BJ (cell line): ENCODE measurements at regions not wholly inside any gene's neighbourhood (a gene's known extent, or its start where the extent isn't known, plus 50 kb on each side); places are given as distances from the start of the nearest gene placed in this dataset. TPM values are rescaled to one million over a fixed set of nuclear protein-coding genes. Genes with fewer than 3 reads are reported as not detected.

Experiments
- CTCF ChIA-PET: fragments of 350-600 bp; formaldehyde crosslinking; extraction: SDS; loops from one replicate; lab custom pipeline; 2021; ENCODE audit warnings: antibody characterized with exemption, inconsistent platforms; lab: Yijun Ruan, JAX
- POLR2A ChIA-PET: fragments of 300-600 bp; sonication (Branson Sonifier 250); formaldehyde crosslinking; extraction: SDS; loops from one replicate; lab custom pipeline; 2021; ENCODE audit warnings: antibody characterized with exemption; lab: Charles Lee
- DNase-seq: peaks from one replicate; pipeline ENCODE4 v3.0.0-alpha.2; 2011; ENCODE audit warnings: low read depth
- H3K27me3 ChIP-seq: 2 replicates; pipeline ENCODE4 v1.6.0; 2011; ENCODE audit warnings: low read length; ENCODE audit not compliant: control insufficient read depth, insufficient read depth
- H3K36me3 ChIP-seq: 2 replicates; pipeline ENCODE4 v1.5.1; 2011; ENCODE audit warnings: low read length; ENCODE audit not compliant: control insufficient read depth, insufficient read depth
- H3K4me3 ChIP-seq: 2 replicates; pipeline ENCODE4 v1.5.1; 2011; ENCODE audit warnings: low read depth, mild to moderate bottlenecking, control low read depth, low read length
- small RNA-seq: library from RNA; depleted of rRNA; stranded (forward); fragments of <200 nt; gene quantifications from one replicate; pipeline ENCODE3, GENCODE V24; 2012; ENCODE audit warnings: low replicate concordance, low read depth; ENCODE audit not compliant: insufficient read length
- TF ChIP-seq, protein P1 (sequence below): IDR thresholded peaks from 2 replicates; pipeline ENCODE4 v1.5.1; 2011; ENCODE audit warnings: low read depth, mild to moderate bottlenecking, control low read depth, inconsistent platforms, low read length, moderate library complexity; ENCODE audit not compliant: insufficient read depth

DNA sequence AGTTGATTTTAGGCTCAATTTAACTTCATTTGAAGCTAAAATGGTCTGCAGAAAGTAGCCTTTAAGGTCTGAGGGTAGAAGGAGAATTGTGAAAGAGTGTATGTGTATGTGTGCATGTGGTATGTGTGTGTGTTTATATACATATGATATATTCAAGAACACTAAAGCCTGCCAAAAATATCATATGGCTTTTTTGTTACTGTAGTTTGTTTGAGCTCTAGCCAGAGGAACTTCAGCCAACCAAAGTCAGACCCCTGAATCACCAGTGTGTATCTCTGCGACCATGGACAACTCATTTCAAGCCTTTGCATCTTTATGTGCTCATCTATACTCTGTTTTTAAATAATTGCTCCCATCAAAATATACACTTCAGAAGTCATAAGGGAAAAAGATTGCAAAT is 58.4 kb upstream of the HDAC9 start:
- H3K36me3 ChIP-seq, result no peaks in the 10 kb centered on the region
- TF ChIP-seq, protein P1, sequence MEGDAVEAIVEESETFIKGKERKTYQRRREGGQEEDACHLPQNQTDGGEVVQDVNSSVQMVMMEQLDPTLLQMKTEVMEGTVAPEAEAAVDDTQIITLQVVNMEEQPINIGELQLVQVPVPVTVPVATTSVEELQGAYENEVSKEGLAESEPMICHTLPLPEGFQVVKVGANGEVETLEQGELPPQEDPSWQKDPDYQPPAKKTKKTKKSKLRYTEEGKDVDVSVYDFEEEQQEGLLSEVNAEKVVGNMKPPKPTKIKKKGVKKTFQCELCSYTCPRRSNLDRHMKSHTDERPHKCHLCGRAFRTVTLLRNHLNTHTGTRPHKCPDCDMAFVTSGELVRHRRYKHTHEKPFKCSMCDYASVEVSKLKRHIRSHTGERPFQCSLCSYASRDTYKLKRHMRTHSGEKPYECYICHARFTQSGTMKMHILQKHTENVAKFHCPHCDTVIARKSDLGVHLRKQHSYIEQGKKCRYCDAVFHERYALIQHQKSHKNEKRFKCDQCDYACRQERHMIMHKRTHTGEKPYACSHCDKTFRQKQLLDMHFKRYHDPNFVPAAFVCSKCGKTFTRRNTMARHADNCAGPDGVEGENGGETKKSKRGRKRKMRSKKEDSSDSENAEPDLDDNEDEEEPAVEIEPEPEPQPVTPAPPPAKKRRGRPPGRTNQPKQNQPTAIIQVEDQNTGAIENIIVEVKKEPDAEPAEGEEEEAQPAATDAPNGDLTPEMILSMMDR, result no peak
- no peak for DNase-seq
- ChIA-PET CTCF (no interaction called here), POLR2A (no interaction called here)
- H3K27me3 ChIP-seq, result no peaks in the 10 kb centered on the region
- H3K4me3 ChIP-seq, result no peak overlapping the region

DNA sequence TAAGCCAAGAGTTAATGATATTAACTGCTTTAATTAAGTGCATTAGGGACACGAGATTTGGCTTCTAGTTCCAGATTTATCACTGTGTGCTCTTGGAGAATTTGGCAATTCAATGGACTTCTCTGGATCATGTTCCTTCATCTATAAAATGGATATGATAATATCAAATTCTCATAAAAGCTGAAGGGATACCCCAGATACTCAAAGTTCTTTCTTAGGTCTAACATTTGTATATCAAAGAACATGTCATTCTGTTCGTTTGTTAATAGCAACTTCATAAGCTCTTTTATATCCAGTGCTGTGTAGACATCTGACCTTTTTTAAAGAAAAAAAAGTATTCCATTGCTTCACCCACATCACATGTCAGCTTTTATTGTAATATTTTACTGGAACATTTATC is 54.6 kb upstream of the HDAC9 start:
- TF ChIP-seq, protein P1, result no peak
- ChIA-PET CTCF (no interaction called here), POLR2A (no interaction called here)
- no peak for DNase-seq
- Histone ChIP-seq H3K4me3 (no peak overlapping the region), H3K36me3 (no peaks in the 10 kb centered on the region), H3K27me3 (no peaks in the 10 kb centered on the region)

DNA sequence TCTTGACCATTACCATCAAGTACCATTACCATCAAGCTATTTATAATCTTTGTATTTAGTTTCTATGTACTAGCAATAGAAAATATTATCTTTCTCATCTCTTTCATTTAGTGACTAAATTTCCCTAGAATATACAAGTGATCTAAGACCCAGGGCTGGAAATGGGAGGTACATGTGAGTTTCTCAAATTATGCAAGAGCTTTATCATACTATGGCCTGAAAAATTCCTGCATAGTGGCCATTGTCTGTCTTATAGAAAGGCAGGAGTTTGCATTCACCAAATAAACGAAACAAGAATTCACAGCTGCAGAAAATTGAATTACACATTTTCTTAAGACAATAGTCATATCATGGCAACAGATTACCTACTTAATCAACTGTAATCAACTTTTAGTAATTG is 50.7 kb upstream of the HDAC9 start:
- DNase-seq, result no peak
- CTCF ChIA-PET, result no interaction called here
- POLR2A ChIA-PET, result no interaction called here
- Histone ChIP-seq H3K4me3 (no peak overlapping the region), H3K27me3 (no peaks in the 10 kb centered on the region), H3K36me3 (no peaks in the 10 kb centered on the region)
- TF ChIP-seq, protein P1, result no peak

DNA sequence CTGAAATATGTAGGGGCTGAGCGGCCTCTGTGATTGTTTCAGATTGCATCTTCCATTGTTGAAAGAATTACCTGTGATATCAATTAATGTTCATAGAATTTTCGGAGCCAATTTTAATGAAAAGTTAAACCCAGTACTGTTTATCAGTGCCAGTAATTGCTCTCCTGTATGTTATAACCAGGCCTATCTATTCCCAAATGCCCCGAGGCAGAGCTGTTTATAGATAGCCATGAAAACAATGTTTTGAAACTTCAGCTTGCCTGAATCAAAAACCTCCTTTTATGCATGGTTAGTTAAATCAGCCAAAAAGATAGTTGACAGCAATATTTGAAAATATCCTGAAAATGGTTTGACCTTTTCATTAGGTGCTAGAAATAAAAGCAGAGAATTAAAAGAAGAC is 50.1 kb upstream of the HDAC9 start:
- TF ChIP-seq, protein P1, result no peak
- DNase-seq, result no peak
- ChIA-PET POLR2A (no interaction called here), CTCF (no interaction called here)
- H3K4me3 ChIP-seq, result no peak overlapping the region
- H3K27me3 ChIP-seq, result no peaks in the 10 kb centered on the region
- H3K36me3 ChIP-seq, result no peaks in the 10 kb centered on the region

Small RNA genes lying in the stretch of these regions (small RNA-seq; reads per million reads assigned to genes)
- not detected for gene MIR1302-6
